Heart left ventricle (tissue), 16 donors: ENCODE measurements at regions not wholly inside any gene's neighbourhood (a gene's known extent, or its start where the extent isn't known, plus 50 kb on each side); places are given as distances from the start of the nearest gene placed in this dataset.

Experiments used
- ATAC-seq, 4 donors: fragments of 200-7000 bp; cut with Tn5 transposase; one replicate each; pipeline ENCODE4 v1.9.1; 2020 to 2022; ENCODE audit warnings: moderate library complexity in 4 of 4, mild to moderate bottlenecking in 3 of 4, moderate number of reproducible peaks in 1 of 4
- DNase-seq, 5 donors: peaks; one replicate each; pipeline ENCODE4 v3.0.0-alpha.2; 2020
- H3K27ac ChIP-seq, 12 donors: fragments of 200-600 bp; sonication (generic) in 4 of 12; one replicate each; pipeline versions ENCODE4 v1.5.0 to v1.8.0; 2016 to 2022; ENCODE audit warnings: mild to moderate bottlenecking in 2 of 12
- H3K27me3 ChIP-seq, 9 donors: fragments of 200-600 bp; sonication (generic) in 2 of 9; one replicate each; pipeline versions ENCODE4 v1.5.1 to v1.8.0; 2016 to 2022; ENCODE audit warnings: mild to moderate bottlenecking in 3 of 9
- H3K36me3 ChIP-seq, 9 donors: fragments of 200-600 bp; sonication (generic) in 2 of 9; one replicate each; pipeline versions ENCODE4 v1.5.0 to v1.8.0; 2018 to 2022; ENCODE audit warnings: mild to moderate bottlenecking in 2 of 9
- H3K4me1 ChIP-seq, 12 donors: fragments of 200-600 bp; sonication (generic) in 4 of 12; one replicate each; pipeline versions ENCODE4 v1.5.0 to v1.8.0; 2016 to 2022; ENCODE audit warnings: mild to moderate bottlenecking in 3 of 12
- H3K4me3 ChIP-seq, 12 donors: fragments of 200-600 bp; sonication (generic) in 4 of 12; one replicate each; pipeline versions ENCODE4 v1.5.0 to v1.8.0; 2017 to 2022; ENCODE audit warnings: mild to moderate bottlenecking in 9 of 12, moderate library complexity in 4 of 12
- H3K9me3 ChIP-seq, 12 donors: fragments of 200-600 bp; sonication (generic) in 4 of 12; one replicate each; pipeline versions ENCODE4 v1.5.0 to v1.8.0; 2016 to 2022; ENCODE audit warnings: mild to moderate bottlenecking in 1 of 12
- POLR2A ChIP-seq, 2 donors: fragments of 450-650 bp; IDR thresholded peaks; one replicate each; pipeline ENCODE4 v1.6.1; 2017; ENCODE audit warnings: antibody characterized with exemption in 2 of 2, mild to moderate bottlenecking in 2 of 2, moderate library complexity in 2 of 2
- WGBS, 4 donors: extraction: QIAGEN DNeasy Blood & Tissue Kit in 2 of 4; methylation state at CpG; one replicate each; pipeline versions ENCODE4 v1.1.5 to v1.1.7; 2013 to 2018; 5-methylcytosine and 5-hydroxymethylcytosine counted together
- intact Hi-C, 10 donors: fragments of 100-400 bp; cut with DNase I; formaldehyde crosslinking; loops; one replicate each; pipeline versions ENCODE4 v1.11.1 to v1.14.2; 2022
- TF ChIP-seq, protein P1 (sequence below), 12 donors: fragments of 200-600 bp; sonication (generic) in 4 of 12; IDR thresholded peaks; one replicate each; pipeline versions ENCODE4 v1.5.0 to v1.8.0; 2018 to 2022; ENCODE audit warnings: antibody characterized with exemption in 12 of 12, mild to moderate bottlenecking in 5 of 12
- donor health status: ischemic (EF 13 %, LVEDD 7.1; RV severe dilation, severe dysfunction).
- donor health status: healthy with polysubstance abuse.
- donor health status: DM: no; HTN: yes; CAD: no.
- donor health status: DM: no; HTN: no; CAD: no.
- donor health status: ischemic (EF 25% LVEDD 6.9; RV normal size, moderate dysfunction).
- donor health status: ischemic (EF 25% LVEDD 5.7; RV mildly dilated, moderate dysfunction).
- donor health status: healthy.
- donor health status: DM: yes; HTN: yes; CAD: no.
- donor health status: ischemic (EF 35%, LVEDD 5.7; RV mildly dilated, moderate dysfunction).
- donor health status: nonischemic (EF 11% LVEDD 7.7; RV severe dilation, severe dysfunction).
- donor health status: DM: yes; HTN: yes; CAD: no.
- donor health status: PGD.
- donor health status: ischemic (EF 29% LVEDD 5.4; RV normal size, mild dysfunction).
- donor health status: nonischemic (EF 23%, LVEDD 6.1; RV moderate dilation, normal function).

DNA sequence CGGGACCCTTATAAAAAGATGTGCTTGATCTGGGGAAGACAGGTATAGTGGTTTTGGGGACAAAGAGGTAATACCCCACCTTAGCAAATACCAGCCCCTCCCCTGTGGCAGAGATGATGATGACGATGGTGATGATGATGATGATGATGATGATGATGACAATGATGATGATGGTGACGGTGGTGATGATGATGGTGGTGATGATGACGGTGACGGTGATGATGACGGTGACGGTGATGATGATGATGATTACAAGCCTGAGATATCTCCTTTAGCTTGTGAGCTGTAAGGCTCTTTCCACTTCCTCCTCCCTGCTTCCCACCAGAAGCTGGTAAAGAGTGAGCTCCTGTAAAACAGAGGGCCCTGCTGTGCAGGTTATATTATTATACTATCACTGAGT lies 89.5 kb upstream of the TMEM45B start:
- no peaks in the 10 kb centered on the region for H3K9me3 ChIP-seq
- TF ChIP-seq, protein P1, sequence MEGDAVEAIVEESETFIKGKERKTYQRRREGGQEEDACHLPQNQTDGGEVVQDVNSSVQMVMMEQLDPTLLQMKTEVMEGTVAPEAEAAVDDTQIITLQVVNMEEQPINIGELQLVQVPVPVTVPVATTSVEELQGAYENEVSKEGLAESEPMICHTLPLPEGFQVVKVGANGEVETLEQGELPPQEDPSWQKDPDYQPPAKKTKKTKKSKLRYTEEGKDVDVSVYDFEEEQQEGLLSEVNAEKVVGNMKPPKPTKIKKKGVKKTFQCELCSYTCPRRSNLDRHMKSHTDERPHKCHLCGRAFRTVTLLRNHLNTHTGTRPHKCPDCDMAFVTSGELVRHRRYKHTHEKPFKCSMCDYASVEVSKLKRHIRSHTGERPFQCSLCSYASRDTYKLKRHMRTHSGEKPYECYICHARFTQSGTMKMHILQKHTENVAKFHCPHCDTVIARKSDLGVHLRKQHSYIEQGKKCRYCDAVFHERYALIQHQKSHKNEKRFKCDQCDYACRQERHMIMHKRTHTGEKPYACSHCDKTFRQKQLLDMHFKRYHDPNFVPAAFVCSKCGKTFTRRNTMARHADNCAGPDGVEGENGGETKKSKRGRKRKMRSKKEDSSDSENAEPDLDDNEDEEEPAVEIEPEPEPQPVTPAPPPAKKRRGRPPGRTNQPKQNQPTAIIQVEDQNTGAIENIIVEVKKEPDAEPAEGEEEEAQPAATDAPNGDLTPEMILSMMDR (IDR thresholded peaks at IDR 0.05), result no peak
- TF ChIP-seq POLR2A (IDR thresholded peaks at IDR 0.05), result no peak
- H3K27ac ChIP-seq, result no peak overlapping the region
- H3K4me3 ChIP-seq, result no peak overlapping the region
- DNase-seq (no peak), ATAC-seq (no peak)
- peaks cover 0 to 22% (median 0%) of the 10 kb centered on the region in 9 donors for H3K27me3 ChIP-seq
- intact Hi-C loops, result no loop called here
- 93 to 96% (median 94%) methylated on average over 7 of the region's 7 CpGs for WGBS, 4 donors
- H3K36me3 ChIP-seq, result no peaks in the 10 kb centered on the region
- H3K4me1 ChIP-seq, result no peaks in the 10 kb centered on the region

DNA sequence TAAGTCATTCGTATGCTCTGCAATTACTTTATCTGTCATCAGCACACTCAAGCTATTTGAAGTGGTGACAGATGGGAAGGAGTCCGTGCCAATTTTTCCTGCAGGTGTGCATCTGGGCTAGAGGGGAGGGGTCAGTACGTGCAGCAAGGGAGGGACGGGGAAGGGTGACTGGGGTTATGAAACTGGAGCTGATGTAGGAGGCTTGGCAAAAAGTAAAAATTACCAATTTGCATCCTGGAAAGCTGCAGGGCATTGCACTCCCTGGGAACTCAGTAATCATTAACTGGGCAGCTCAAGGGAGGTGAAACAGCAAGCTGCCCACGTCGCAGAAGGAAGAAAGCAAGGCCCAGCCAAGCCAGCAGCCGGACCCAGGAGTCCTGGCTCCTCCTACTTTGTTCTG lies 87.1 kb upstream of the TMEM45B start:
- Histone ChIP-seq H3K4me1 (no peaks in the 10 kb centered on the region), H3K9me3 (no peaks in the 10 kb centered on the region), H3K27me3 (peaks cover 0 to 22% (median 0%) of the 10 kb centered on the region in 9 donors), H3K4me3 (no peak overlapping the region), H3K36me3 (no peaks in the 10 kb centered on the region), H3K27ac (no peak overlapping the region)
- ATAC-seq (no peak), DNase-seq (no peak)
- TF ChIP-seq, protein P1 (IDR thresholded peaks at IDR 0.05), result no peak
- 53 to 66% (median 60%) methylated on average over 7 of the region's 7 CpGs for WGBS, 4 donors
- intact Hi-C loops, result no loop called here

DNA sequence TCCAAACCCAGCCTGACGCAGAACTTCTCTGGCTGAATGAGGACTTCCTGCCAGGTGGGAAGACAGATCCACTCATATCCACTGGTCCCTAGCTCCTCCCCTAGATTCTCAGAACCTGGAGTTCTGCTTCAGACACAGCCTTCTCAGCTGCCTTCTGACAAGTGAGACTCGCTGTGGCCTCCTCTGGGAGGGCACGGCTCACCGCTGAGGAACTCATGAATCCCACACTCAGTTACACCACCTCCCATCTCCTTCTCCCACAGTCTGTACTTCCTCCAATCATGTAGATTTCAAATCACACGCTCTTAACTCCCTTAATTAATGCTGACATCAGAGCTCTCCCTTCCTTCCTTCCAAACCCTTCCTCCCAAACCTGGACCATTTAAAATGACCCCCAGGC lies 86.4 kb upstream of the TMEM45B start:
- Histone ChIP-seq H3K4me1 (no peaks in the 10 kb centered on the region), H3K9me3 (no peaks in the 10 kb centered on the region), H3K27me3 (peaks cover 0 to 22% (median 0%) of the 10 kb centered on the region in 9 donors), H3K36me3 (no peaks in the 10 kb centered on the region), H3K4me3 (no peak overlapping the region), H3K27ac (no peak overlapping the region)
- intact Hi-C loops, result no loop called here
- 58 to 80% (median 64%) methylated on average over 5 of the region's 5 CpGs for WGBS, 4 donors
- no peak for DNase-seq
- TF ChIP-seq, protein P1 (IDR thresholded peaks at IDR 0.05), result no peak
- no peak for TF ChIP-seq POLR2A (IDR thresholded peaks at IDR 0.05)
- no peak for ATAC-seq

DNA sequence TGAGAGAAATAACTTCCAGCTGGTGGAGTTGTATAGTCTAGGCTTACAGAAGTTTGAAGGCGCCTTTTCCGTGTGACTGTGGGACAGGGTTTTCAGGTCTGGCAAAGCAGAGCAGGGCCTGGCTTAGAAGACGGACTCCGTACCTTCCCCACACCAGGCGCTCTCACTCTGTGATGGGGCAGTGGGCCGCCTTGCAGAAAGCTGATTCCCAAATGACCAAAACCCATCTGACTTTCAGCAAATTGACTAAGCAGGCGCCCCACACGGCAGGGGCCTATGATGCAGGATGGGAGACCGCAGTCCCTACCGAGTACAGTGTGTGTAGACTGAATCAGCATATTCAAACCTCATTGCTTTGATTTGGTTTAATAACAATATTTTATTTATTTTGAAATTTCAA lies 85.8 kb upstream of the TMEM45B start:
- TF ChIP-seq POLR2A (IDR thresholded peaks at IDR 0.05), result no peak
- TF ChIP-seq, protein P1 (IDR thresholded peaks at IDR 0.05), result no peak
- ATAC-seq, result no peak
- WGBS, 4 donors, result 90 to 95% (median 92%) methylated on average over 10 of the region's 10 CpGs
- no peak overlapping the region for H3K27ac ChIP-seq
- intact Hi-C loops, result no loop called here
- DNase-seq, result no peak
- H3K4me1 ChIP-seq, result no peaks in the 10 kb centered on the region
- no peaks in the 10 kb centered on the region for H3K36me3 ChIP-seq
- H3K4me3 ChIP-seq, result no peak overlapping the region
- no peaks in the 10 kb centered on the region for H3K9me3 ChIP-seq
- peaks cover 0 to 22% (median 0%) of the 10 kb centered on the region in 9 donors for H3K27me3 ChIP-seq
